ENCODE measurements at regions not wholly inside any gene's neighbourhood (a gene's known extent, or its start where the extent isn't known, plus 50 kb on each side); places are given as distances from the start of the nearest gene placed in this dataset.

DNA sequence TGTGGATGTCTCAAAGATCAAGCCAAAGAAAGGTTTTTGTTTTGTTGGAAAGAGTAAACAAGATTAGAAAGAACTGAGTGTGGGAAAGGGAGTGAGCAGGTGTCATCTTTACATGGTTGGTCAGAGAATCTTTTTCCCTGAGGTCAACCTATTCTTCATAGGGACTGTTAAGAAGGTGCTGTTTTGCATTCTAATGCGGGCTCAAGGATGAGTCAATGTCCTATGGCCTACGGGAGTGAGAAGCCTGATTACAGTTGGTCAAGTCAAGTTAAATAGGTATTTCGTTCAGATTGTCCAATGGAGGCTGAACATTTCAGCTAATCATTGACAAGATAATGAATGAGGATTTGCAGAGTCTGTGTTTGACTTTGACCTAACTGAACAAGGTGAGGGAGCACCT lies 491.2 kb upstream of the PDZRN3 start:
- TF ChIP-seq POLR2A (IDR thresholded peaks at IDR 0.05) (no peak), POLR2AphosphoS5 (IDR thresholded peaks at IDR 0.05) (no peak)
- TF ChIP-seq, protein P1, sequence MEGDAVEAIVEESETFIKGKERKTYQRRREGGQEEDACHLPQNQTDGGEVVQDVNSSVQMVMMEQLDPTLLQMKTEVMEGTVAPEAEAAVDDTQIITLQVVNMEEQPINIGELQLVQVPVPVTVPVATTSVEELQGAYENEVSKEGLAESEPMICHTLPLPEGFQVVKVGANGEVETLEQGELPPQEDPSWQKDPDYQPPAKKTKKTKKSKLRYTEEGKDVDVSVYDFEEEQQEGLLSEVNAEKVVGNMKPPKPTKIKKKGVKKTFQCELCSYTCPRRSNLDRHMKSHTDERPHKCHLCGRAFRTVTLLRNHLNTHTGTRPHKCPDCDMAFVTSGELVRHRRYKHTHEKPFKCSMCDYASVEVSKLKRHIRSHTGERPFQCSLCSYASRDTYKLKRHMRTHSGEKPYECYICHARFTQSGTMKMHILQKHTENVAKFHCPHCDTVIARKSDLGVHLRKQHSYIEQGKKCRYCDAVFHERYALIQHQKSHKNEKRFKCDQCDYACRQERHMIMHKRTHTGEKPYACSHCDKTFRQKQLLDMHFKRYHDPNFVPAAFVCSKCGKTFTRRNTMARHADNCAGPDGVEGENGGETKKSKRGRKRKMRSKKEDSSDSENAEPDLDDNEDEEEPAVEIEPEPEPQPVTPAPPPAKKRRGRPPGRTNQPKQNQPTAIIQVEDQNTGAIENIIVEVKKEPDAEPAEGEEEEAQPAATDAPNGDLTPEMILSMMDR (IDR thresholded peaks at IDR 0.05) = no peak

All from breast epithelium (tissue), 3 donors.